Mesendoderm (in vitro differentiated cells): ENCODE measurements at regions not wholly inside any gene's neighbourhood (a gene's known extent, or its start where the extent isn't known, plus 50 kb on each side); places are given as distances from the start of the nearest gene placed in this dataset.

Source experiments
- DNase-seq: peaks from one replicate; pipeline ENCODE4 v3.0.0; 2013
- H2AK5ac ChIP-seq: 2 replicates; pipeline ENCODE4 v1.6.1; 2013; ENCODE audit warnings: low read length, inconsistent platforms
- H2BK120ac ChIP-seq: 2 replicates; pipeline ENCODE4 v1.6.1; 2013; ENCODE audit warnings: low read depth, mild to moderate bottlenecking, low read length, moderate library complexity, mixed read lengths
- H2BK15ac ChIP-seq: replicated peaks from 2 replicates; pipeline ENCODE4 v1.6.1; 2013; ENCODE audit warnings: low read depth, mild to moderate bottlenecking, moderate library complexity
- H2BK5ac ChIP-seq: 2 replicates; pipeline ENCODE4 v1.6.1; 2013; ENCODE audit warnings: low read length, inconsistent platforms
- H3K18ac ChIP-seq: 2 replicates; pipeline ENCODE4 v1.6.1; 2013; ENCODE audit warnings: mild to moderate bottlenecking, low read length, mixed read lengths
- H3K23ac ChIP-seq: one replicate; pipeline ENCODE4 v1.6.1; 2013; ENCODE audit warnings: low read length
- H3K27ac ChIP-seq: 2 replicates; pipeline ENCODE4 v1.5.1; 2013; ENCODE audit warnings: low read depth, mild to moderate bottlenecking, inconsistent platforms, low read length, moderate library complexity
- H3K27me3 ChIP-seq: 2 replicates; pipeline ENCODE4 v1.6.1; 2013; ENCODE audit warnings: low read length, control low read depth, mild to moderate bottlenecking, inconsistent platforms; ENCODE audit not compliant: insufficient read depth, poor library complexity
- H3K36me3 ChIP-seq: 2 replicates; pipeline ENCODE4 v1.6.1; 2013; ENCODE audit warnings: low read length, inconsistent platforms; ENCODE audit not compliant: control insufficient read depth, insufficient read depth
- H3K4ac ChIP-seq: one replicate; pipeline ENCODE4 v1.6.1; 2013; ENCODE audit warnings: low read depth, mild to moderate bottlenecking, low read length, moderate library complexity
- H3K4me1 ChIP-seq: 2 replicates; pipeline ENCODE4 v1.6.1; 2013; ENCODE audit warnings: low read depth, low read length, inconsistent platforms; ENCODE audit not compliant: control insufficient read depth
- H3K4me2 ChIP-seq: 2 replicates; pipeline ENCODE4 v1.6.1; 2013; ENCODE audit warnings: low read length
- H3K4me3 ChIP-seq: 2 replicates; pipeline ENCODE4 v1.5.1; 2013; ENCODE audit warnings: mild to moderate bottlenecking, low read length
- H3K56ac ChIP-seq: one replicate; pipeline ENCODE4 v1.6.1; 2013; ENCODE audit warnings: low read length
- H3K79me1 ChIP-seq: 2 replicates; pipeline ENCODE4 v1.6.1; 2013; ENCODE audit warnings: low read length, inconsistent platforms
- H3K79me2 ChIP-seq: 2 replicates; pipeline ENCODE4 v1.6.1; 2013; ENCODE audit warnings: mild to moderate bottlenecking, low read length; ENCODE audit not compliant: control insufficient read depth, insufficient read depth
- H3K9ac ChIP-seq: 2 replicates; pipeline ENCODE4 v1.6.1; 2013; ENCODE audit warnings: low read length, inconsistent platforms
- H4K5ac ChIP-seq: one replicate; pipeline ENCODE4 v1.6.1; 2013; ENCODE audit warnings: low read length
- H4K8ac ChIP-seq: one replicate; pipeline ENCODE4 v1.6.1; 2013; ENCODE audit warnings: low read depth, mild to moderate bottlenecking, control low read depth, low read length, moderate library complexity
- WGBS: extraction: QIAGEN DNeasy Blood & Tissue Kit; methylation state at CpG from one replicate; pipeline ENCODE4 v1.1.7; 2013; ENCODE audit warnings: low lambda C conversion rate, missing lambda C conversion rate; ENCODE audit not compliant: insufficient coverage; ENCODE audit errors: extremely low coverage; 5-methylcytosine and 5-hydroxymethylcytosine counted together

DNA sequence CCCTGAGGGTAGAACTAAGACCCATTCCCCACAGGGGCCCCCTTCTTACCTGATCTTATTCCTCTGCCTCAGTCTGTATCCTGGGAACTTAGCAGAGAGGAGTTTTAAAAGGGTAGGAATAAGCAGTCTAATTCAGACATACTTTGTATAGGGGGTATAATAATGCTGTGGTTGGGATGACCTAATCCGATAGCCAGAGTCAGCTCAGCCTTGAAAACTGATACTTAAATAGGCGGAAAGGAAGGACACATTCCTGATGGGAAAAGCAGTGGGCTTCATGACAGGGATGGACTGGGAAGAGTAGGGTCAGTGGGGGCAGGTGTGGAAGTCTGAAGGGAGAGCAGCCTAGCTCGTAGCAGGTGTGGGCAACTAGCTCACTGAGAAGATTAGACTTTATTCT, 52.2 kb upstream of the TESK1 start:
- Histone ChIP-seq H3K36me3 (no peaks in the 10 kb centered on the region), H3K79me1 (no peaks in the 10 kb centered on the region), H2BK15ac (no peak overlapping the region), H3K4me1 (no peaks in the 10 kb centered on the region), H3K79me2 (no peaks in the 10 kb centered on the region), H3K27ac (no peak overlapping the region), H3K27me3 (no peaks in the 10 kb centered on the region), H4K8ac (no peak overlapping the region), H3K4me3 (no peak overlapping the region), H3K56ac (no peak overlapping the region), H2BK120ac (no peak overlapping the region), H4K5ac (no peak overlapping the region), H3K18ac (no peak overlapping the region), H3K4me2 (no peak overlapping the region), H2AK5ac (no peak overlapping the region), H2BK5ac (no peak overlapping the region), H3K23ac (no peak overlapping the region), H3K9ac (no peak overlapping the region), H3K4ac (no peak overlapping the region)
- no peak for DNase-seq
- no CpG with 5 or more reads among the region's 3 CpGs for WGBS

DNA sequence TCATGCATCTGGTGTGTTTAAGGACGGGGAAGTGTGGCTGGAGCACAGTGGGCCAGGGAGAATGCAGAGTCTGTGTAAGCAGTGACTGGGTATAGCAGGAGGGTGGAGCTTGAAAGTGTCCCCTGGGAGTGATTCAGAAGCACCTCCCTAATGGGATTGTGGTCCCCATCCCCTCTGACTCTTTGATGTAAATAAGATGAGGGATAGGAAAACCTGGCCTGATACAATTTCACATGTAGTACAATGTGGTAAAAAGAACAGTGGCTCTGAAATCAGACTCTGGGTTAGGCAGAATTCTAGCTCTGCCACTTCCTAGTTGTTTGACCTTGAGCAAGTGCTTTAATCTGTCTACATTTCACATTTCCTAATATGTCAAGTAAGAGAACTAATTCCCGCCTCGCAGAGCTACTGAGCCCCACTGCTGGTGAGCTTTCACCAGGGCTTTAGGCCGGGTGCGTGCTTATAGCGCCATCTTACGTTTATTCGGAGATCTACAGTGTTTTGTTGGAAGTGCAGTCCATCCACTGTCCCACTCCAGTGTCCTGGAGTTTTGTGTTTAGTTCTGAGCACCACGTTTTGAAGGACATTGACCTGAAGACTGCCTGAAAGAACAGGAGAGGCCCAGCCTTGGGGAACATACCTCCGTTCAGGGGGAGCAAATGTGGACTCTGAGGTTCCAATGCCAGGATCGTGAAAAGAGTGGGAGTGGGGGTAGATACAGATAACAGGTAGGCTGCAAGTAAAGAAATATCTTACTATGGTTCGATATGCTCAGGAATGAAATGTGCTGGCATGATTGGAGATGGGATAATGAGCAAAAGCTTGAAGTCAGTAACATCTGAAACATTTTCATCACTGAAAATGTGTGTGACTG, 51.2 kb upstream of the TESK1 start:
- Histone ChIP-seq H3K4me2 (no peak overlapping the region), H3K27me3 (no peaks in the 10 kb centered on the region), H3K56ac (no peak overlapping the region), H2BK15ac (no peak overlapping the region), H3K4me1 (no peaks in the 10 kb centered on the region), H4K5ac (no peak overlapping the region), H3K79me1 (no peaks in the 10 kb centered on the region), H3K4me3 (no peak overlapping the region), H2BK5ac (no peak overlapping the region), H3K18ac (no peak overlapping the region), H4K8ac (no peak overlapping the region), H3K9ac (no peak overlapping the region), H3K4ac (no peak overlapping the region), H2BK120ac (no peak overlapping the region), H3K27ac (no peak overlapping the region), H3K23ac (no peak overlapping the region), H2AK5ac (no peak overlapping the region), H3K36me3 (peaks cover 4% of the 10 kb centered on the region), H3K79me2 (no peaks in the 10 kb centered on the region)
- DNase-seq, result peak; percentile 78
- no CpG with 5 or more reads among the region's 12 CpGs for WGBS

DNA sequence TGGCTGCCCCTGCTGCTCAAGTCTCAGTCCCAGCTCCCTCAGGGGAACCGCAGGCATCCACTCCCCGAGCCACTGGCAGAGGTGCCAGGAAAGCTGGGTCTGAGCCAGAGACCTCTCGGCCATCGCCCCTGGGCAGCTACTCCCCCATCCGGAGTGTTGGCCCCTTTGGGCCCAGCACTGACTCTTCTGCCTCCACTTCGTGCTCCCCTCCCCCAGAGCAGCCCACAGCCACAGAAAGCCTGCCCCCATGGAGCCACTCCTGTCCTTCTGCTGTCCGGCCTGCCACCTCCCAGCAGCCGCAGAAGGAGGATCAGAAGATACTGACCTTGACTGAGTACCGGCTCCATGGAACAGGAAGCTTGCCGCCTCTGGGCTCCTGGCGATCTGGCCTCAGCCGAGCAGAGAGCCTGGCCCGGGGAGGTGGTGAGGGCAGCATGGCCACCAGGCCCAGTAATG, 49.8 kb upstream of the TESK1 start:
- Histone ChIP-seq H3K4me3 (no peak overlapping the region), H3K4me1 (no peaks in the 10 kb centered on the region), H3K23ac (no peak overlapping the region), H3K4me2 (no peak overlapping the region), H4K8ac (no peak overlapping the region), H3K56ac (no peak overlapping the region), H3K4ac (no peak overlapping the region), H2BK15ac (no peak overlapping the region), H3K79me2 (no peaks in the 10 kb centered on the region), H3K27me3 (no peaks in the 10 kb centered on the region), H3K18ac (no peak overlapping the region), H4K5ac (no peak overlapping the region), H2AK5ac (no peak overlapping the region), H3K27ac (no peak overlapping the region), H2BK5ac (no peak overlapping the region), H3K36me3 (peaks cover 4% of the 10 kb centered on the region), H2BK120ac (no peak overlapping the region), H3K9ac (no peak overlapping the region), H3K79me1 (no peaks in the 10 kb centered on the region)
- DNase-seq, result no peak
- no CpG with 5 or more reads among the region's 13 CpGs for WGBS
